ENCODE measurements at regions not wholly inside any gene's neighbourhood (a gene's known extent, or its start where the extent isn't known, plus 50 kb on each side); places are given as distances from the start of the nearest gene placed in this dataset.
A peak's percentile ranks its signal among the peaks of the same experiment; 100 is the strongest.
"Not testable (repeated sequence)": the region's sequence is repeated elsewhere in the genome, so short reads cannot be mapped to it uniquely, and the experiment has no call there.

DNA sequence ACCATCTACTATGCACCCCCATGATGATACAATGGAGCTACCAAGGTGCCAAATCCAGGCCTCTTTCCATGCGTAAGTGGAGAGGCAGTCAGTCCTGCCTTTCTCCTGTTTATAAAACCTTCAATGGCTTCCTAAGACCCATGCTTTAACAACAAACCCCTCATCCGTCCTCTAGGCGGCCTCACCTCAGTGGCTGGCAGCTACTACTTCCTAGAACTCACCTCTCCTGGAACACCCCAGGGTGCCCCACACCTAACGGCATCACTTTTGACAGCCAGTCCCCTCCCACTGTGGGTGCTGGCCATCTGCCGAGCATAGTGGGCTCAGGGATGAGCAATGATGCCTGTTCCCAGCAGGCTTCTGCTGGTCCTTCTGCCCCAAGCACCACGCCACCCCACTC, 80.0 kb upstream of the TAB2 start:
- no peak for DNase-seq (ENCODE audit: low spot score)

DNA sequence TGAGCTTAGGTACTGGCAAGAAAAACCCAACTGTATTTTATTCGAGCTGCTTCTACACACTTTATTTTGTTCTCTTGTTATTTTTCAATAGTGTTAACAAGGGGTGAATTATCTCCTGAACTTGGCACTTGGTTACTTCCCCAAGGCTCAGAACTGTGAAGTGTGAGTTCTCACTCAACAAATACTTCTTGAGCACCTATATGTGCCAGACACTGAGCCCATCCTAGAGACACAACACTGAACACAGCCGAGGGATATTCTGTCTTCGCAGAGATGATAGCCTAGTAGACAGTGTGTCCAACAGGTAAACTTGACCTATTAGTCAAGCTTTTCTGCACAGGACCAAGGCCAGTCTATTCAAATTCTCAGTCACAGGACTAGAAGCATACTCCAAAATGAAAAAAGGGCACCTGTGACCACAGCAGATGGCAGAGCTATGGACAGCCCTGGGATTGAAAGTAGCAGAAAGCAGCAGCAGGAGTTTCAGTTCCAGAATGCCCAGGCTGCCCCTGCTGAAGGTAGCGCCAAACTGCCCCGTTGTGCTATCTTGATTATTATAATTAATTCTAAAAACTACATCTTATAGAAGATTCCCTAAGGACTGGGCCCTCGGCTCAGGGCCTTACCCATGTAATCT, 77.8 kb upstream of the TAB2 start:
- DNase-seq (ENCODE audit: low spot score), result no peak

- DNase-seq (ENCODE audit: low spot score), result no peak
Observed at GRCh38 chr6:149242883-149243282, 74.6 kb upstream of the TAB2 start.

DNA sequence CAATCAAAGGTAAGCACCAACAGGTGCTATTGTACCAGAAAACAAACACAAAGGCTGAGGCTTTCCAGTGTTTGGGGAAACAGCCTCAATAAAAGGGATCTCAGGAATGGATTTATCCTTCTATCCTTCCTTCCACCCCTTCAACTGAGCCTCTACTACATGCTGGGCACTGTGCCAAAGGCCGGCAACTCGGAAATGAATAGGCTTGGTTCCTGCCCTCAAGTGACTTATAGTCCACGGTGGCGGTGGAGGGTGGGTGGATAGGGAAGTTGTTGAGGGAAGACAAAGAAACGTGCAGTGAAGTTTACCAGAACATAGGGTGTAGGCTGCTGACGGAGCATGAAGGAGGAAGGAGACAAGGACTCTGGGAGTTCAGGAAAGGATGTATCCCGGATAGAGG, 73.4 kb upstream of the TAB2 start:
- DNase-seq (ENCODE audit: low spot score), result no peak

DNA sequence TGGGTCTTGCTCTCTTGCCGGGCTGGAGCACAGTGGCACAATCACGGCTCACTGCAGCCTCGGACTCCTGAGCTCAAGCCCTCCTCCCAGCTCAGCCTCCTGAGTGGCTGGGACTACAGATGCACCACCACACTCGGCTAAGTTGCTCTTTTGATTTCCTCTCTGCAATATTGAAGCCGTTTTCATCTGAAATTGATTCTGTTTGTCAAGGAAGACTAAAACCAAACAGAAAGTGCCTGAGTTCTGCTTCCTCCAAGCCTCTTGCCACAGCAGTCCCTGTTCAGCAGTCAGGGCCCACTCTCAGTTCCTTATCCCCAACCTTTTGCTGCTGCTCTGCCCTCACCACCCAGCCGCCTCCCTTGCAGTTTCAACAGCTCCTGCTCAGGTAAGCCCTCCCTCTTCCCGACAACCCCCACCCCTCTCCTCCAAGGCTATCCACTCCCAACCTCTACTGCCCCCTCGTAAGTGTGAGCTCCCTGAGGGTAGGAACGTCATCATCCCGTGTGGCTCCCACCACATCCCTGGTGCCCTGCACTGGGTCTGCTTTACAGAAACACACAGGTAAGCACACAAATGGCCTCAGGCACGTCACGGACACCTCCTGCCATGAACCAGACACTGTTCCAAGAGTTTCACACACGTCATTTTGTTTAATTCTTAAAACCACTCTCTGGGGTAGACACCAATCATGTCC, 70.7 kb upstream of the TAB2 start:
- DNase-seq (ENCODE audit: low spot score), result no peak

DNA sequence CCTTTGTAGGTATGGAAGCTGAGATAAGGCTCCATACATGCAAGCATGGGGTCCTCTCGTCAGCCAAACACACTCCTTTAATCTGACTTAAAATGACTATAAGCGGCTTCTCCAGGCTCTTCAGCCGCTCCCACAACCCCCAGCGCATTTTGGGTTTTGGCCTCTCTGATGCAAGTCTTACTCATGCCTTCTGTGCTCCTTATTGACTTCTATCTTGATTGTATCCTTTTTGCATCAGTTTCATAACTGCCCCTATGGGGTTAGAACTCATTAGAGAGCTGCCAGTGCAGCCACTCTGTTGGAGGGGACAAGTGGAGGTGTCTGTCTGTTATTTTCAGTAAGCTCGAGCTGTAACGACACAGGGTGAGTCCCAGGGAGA, 70.1 kb upstream of the TAB2 start:
- no peak for DNase-seq (ENCODE audit: low spot score)

GRCh38 chr6:149248263-149248662, 69.2 kb upstream of the TAB2 start:
- DNase-seq (ENCODE audit: low spot score), result not testable (repeated sequence)

DNA sequence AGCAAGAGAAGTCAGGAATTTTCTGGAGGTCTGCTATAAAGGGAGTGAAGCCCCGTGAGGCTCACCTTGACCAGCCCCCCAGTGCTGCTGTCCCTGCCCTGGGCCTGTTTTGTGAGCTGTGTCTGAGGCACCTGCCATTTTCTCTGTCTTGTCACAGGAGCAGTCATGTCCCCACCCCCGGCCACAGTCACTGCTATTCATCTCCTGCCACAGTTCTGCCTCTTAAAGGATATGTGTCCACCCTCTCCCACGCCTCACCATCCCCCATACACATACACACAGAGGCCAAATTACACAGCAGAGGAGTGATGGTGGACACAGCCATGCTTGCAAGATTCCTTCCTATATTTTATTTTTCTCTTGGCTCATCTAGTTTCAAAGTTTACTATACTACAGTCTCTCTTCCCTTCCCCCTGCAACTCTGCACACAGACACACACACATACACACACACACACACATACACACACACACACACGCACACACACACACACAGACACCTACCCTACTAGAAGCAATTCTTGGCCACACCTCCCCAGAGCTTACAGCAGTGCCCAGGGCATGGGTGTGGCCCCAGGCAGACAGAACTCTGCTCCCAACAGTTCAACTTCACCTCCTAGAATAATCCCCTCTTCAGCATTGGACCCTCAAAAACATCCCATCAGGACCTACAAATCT, 68.7 kb upstream of the TAB2 start:
- peak; percentile 51 for DNase-seq (ENCODE audit: low spot score)

- DNase-seq (ENCODE audit: low spot score), result peak; percentile 20
Observed at GRCh38 chr6:149249370-149250357, 67.8 kb upstream of the TAB2 start.

GRCh38 chr6:149250951-149251350, 66.6 kb upstream of the TAB2 start:
- no peak for DNase-seq (ENCODE audit: low spot score)

DNA sequence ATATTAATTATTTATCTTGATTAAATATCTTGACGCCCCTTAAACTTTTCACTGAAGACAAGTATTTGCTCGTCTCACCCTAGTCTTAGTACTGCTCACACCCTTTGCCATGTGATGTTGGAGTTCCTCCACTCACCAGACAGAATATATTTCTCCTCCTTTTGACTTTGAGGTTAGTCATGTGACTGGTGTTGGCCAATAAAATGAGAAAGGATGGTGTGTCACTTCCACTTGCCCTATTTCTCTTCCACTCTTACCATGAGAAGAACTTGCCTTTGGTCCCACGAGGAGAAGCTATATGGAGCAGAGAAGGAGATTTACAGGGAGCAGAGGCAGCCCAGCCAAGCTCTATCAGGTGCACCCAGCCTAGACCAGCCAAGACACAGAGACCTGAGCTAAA, 64.9 kb upstream of the TAB2 start:
- DNase-seq (ENCODE audit: low spot score), result no peak

GRCh38 chr6:149254253-149254652, 63.3 kb upstream of the TAB2 start:
- DNase-seq (ENCODE audit: low spot score), result no peak

GRCh38 chr6:149259753-149260152, 57.8 kb upstream of the TAB2 start:
- no peak for DNase-seq (ENCODE audit: low spot score)

DNA sequence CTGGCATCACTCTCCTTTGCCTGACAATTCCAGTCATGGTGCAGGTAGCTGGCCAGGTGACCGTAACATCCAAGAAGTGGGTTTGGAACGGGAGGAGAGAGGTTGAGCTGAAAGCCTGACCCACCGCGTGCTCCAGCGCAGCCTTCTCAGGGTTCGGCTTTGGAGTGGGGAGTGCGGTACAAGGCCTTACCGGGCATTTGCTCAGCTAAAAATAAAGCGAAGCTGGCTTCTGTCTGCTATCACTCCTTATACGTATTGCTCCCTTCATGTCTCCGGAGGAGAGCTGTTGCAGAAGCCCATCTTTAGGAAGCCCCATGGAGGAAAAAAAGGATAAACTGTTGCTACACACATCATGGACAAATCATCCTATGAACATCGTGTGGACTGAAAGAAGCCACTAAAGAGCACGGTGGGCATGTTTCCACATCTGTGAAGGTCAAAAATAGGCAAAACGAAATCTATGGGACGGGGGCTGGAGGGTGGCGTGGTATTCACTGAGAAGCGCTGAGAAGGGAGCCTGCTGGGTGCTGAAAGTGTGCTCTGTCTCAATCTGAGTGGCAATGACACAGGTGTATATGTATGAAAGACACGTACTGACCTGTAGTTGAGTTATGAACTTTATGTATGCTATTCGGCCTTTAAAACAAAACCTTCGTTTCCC, 57.2 kb upstream of the TAB2 start:
- no peak for DNase-seq (ENCODE audit: low spot score)

GRCh38 chr6:149261364-149262040, 56.0 kb upstream of the TAB2 start:
- DNase-seq (ENCODE audit: low spot score), result no peak

DNA sequence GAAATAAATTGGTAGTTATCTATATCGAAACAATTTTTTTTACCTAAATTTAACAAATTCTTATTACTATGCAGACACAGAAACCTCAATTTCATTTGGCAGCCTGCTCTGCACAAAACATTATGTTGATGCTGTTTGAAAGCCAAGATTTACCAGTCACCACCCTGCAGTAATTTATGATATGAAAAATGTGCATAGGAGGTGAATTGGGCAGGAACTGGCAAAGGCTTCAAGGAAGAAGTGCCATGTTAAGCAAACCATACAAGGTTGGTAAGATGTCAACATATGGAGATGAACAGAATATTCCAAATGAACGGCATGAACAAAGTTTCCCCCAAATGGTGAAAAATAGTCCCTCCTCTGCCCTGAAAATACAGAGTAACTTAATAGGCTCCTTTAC, 54.2 kb upstream of the TAB2 start:
- DNase-seq (ENCODE audit: low spot score), result no peak

DNA sequence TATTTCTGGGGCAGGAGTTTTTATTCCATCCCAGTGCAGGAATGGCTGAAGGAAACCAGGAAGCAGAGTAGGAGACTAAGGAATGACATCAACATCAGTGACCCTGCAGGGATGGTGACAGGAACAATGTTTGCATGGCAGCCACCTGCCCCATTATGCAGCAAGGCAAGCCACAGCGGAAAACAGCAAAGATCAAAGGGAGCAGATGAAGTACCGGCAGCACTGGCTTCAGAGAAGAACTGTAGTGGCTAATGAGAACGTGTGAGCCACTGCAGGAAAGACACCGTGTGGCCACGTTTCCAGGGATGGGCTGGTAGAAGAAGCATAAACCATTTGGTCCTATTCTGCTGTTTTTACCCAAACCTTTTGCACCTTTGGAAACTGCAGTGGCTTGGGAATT, 52.9 kb upstream of the TAB2 start:
- DNase-seq (ENCODE audit: low spot score), result no peak

- DNase-seq (ENCODE audit: low spot score), result no peak
Observed at GRCh38 chr6:149265945-149266344, 51.6 kb upstream of the TAB2 start.

- no peak for DNase-seq (ENCODE audit: low spot score)
Observed at GRCh38 chr6:149266659-149267058, 50.9 kb upstream of the TAB2 start.

DNA sequence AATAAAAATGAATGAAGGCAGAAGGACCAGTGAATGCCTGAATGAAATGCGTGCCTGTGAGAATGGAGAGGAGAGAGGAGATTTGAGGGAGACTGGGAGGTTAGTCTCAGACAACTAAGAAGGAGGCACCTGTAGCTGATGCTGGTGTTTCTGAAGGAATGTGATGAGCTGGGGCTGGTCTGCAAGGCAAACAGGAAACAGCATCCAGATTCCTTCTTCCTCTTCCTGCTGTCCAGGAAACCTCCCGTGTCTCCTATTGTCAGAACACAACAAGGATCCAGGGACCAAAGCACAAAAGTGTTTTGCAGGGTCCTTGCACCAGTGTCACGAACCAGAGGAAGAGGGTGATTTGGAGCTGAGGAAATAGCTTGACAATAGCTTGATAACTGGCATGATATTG, 50.4 kb upstream of the TAB2 start:
- no peak for DNase-seq (ENCODE audit: low spot score)

DNA sequence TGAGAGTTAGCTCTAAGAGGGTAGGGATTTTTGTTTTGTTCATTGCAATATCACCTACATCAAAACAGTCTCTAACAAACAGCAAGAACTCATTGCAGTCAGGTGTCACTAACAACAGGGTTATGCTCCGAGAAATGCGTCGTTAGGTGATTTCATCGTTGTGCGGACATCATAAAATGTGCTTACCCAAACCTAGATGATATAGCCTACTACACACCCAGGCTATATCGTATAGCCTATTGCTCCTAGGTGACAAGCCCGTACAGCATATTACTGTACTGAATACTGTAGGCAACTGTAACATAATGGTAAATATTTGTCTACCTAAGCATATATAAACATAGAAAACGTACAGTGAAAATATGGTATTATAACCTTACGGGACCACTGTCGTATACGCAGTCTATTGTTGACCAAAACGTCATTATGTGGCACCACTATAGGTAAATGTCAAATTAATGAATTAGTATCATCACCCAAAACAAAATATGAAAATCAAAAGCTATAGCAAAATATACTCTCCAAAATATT, 49.9 kb upstream of the TAB2 start:
- no peak for DNase-seq (ENCODE audit: low spot score)
